ENCODE measurements at regions not wholly inside any gene's neighbourhood (a gene's known extent, or its start where the extent isn't known, plus 50 kb on each side); places are given as distances from the start of the nearest gene placed in this dataset.
A peak's percentile ranks its signal among the peaks of the same experiment; 100 is the strongest.

- Histone ChIP-seq H3K36me3 (no peaks in the 10 kb centered on the region), H3K9me3 (ENCODE audit: low read depth) (no peaks in the 10 kb centered on the region), H3K27me3 (no peaks in the 10 kb centered on the region), H3K4me1 (ENCODE audit: low read depth) (no peaks in the 10 kb centered on the region), H3K4me3 (no peak overlapping the region), H3K27ac (no peak overlapping the region)
- TF ChIP-seq CTCF (IDR thresholded peaks at IDR 0.05; ENCODE audit: low read depth, low read length), result no peak
- DNase-seq (ENCODE audit: low read depth in 1 of 2, low spot score in 1 of 2), result no peak
Observed at GRCh38 chr3:34942256-34942655, 697.1 kb upstream of the ARPP21 start.

- Histone ChIP-seq H3K36me3 (no peaks in the 10 kb centered on the region), H3K27ac (no peak overlapping the region), H3K4me1 (ENCODE audit: low read depth) (no peaks in the 10 kb centered on the region), H3K9me3 (ENCODE audit: low read depth) (no peaks in the 10 kb centered on the region), H3K27me3 (no peaks in the 10 kb centered on the region), H3K4me3 (no peak overlapping the region)
- TF ChIP-seq CTCF (IDR thresholded peaks at IDR 0.05; ENCODE audit: low read depth, low read length), result no peak
- DNase-seq (ENCODE audit: low read depth in 1 of 2, low spot score in 1 of 2), result peak; percentile 46 to 89
Observed at GRCh38 chr3:34947834-34948233, 691.5 kb upstream of the ARPP21 start.

- H3K4me1 ChIP-seq (ENCODE audit: low read depth), result no peaks in the 10 kb centered on the region
- H3K27ac ChIP-seq, result no peak overlapping the region
- H3K36me3 ChIP-seq, result no peaks in the 10 kb centered on the region
- H3K4me3 ChIP-seq, result no peak overlapping the region
- TF ChIP-seq CTCF (IDR thresholded peaks at IDR 0.05; ENCODE audit: low read depth, low read length), result no peak
- DNase-seq (ENCODE audit: low read depth in 1 of 2, low spot score in 1 of 2), result peak in 1 of 2 donors; percentile 61
- H3K27me3 ChIP-seq, result no peaks in the 10 kb centered on the region
- no peaks in the 10 kb centered on the region for H3K9me3 ChIP-seq (ENCODE audit: low read depth)
Observed at GRCh38 chr3:34948517-34948916, 690.8 kb upstream of the ARPP21 start.

GRCh38 chr3:34955680-34956079 lies 683.6 kb upstream of the ARPP21 start:
- Histone ChIP-seq H3K36me3 (no peaks in the 10 kb centered on the region), H3K27me3 (no peaks in the 10 kb centered on the region), H3K27ac (no peak overlapping the region), H3K4me3 (no peak overlapping the region), H3K9me3 (ENCODE audit: low read depth) (no peaks in the 10 kb centered on the region), H3K4me1 (ENCODE audit: low read depth) (no peaks in the 10 kb centered on the region)
- no peak for TF ChIP-seq CTCF (IDR thresholded peaks at IDR 0.05; ENCODE audit: low read depth, low read length)
- no peak for DNase-seq (ENCODE audit: low read depth in 1 of 2, low spot score in 1 of 2)

- H3K9me3 ChIP-seq (ENCODE audit: low read depth), result no peaks in the 10 kb centered on the region
- H3K4me3 ChIP-seq, result no peak overlapping the region
- H3K27ac ChIP-seq, result no peak overlapping the region
- no peaks in the 10 kb centered on the region for H3K36me3 ChIP-seq
- H3K27me3 ChIP-seq, result no peaks in the 10 kb centered on the region
- DNase-seq (ENCODE audit: low read depth in 1 of 2, low spot score in 1 of 2), result peak in 1 of 2 donors; percentile 8
- no peaks in the 10 kb centered on the region for H3K4me1 ChIP-seq (ENCODE audit: low read depth)
- no peak for TF ChIP-seq CTCF (IDR thresholded peaks at IDR 0.05; ENCODE audit: low read depth, low read length)
Observed at GRCh38 chr3:34956511-34956910, 682.8 kb upstream of the ARPP21 start.

- Histone ChIP-seq H3K27me3 (no peaks in the 10 kb centered on the region), H3K27ac (no peak overlapping the region), H3K36me3 (no peaks in the 10 kb centered on the region), H3K4me1 (ENCODE audit: low read depth) (no peaks in the 10 kb centered on the region), H3K9me3 (ENCODE audit: low read depth) (no peaks in the 10 kb centered on the region), H3K4me3 (no peak overlapping the region)
- TF ChIP-seq CTCF (IDR thresholded peaks at IDR 0.05; ENCODE audit: low read depth, low read length), result no peak
- DNase-seq (ENCODE audit: low read depth in 1 of 2, low spot score in 1 of 2), result peak in 1 of 2 donors; percentile 78
Observed at GRCh38 chr3:34957677-34958076, 681.6 kb upstream of the ARPP21 start.

Data from cardiac muscle cell (in vitro differentiated cells and primary cell).